GM23338 (cell line): ENCODE measurements at regions not wholly inside any gene's neighbourhood (a gene's known extent, or its start where the extent isn't known, plus 50 kb on each side); places are given as distances from the start of the nearest gene placed in this dataset.

Experiments used
- ATAC-seq: fragments of 200-7000 bp; cut with Tn5 transposase; 3 replicates; pipeline ENCODE4 v1.9.1; 2020
- DNase-seq: peaks from one replicate; pipeline ENCODE4 v3.0.0-alpha.2; 2015; ENCODE audit warnings: low spot score
- H2AFZ ChIP-seq: fragments of 200-600 bp; sonication (generic); 2 replicates; pipeline ENCODE4 v1.8.0; 2016; ENCODE audit warnings: antibody characterized with exemption, mild to moderate bottlenecking, moderate library complexity
- H3F3A ChIP-seq: fragments of 200-600 bp; sonication (generic); replicated peaks from 2 replicates; pipeline ENCODE4 v1.8.0; 2017; ENCODE audit warnings: antibody characterized with exemption, mixed run types, low read depth
- H3K27ac ChIP-seq: fragments of 200-600 bp; sonication (generic); 2 replicates; pipeline ENCODE4 v1.6.1; 2016; ENCODE audit warnings: low read depth
- H3K27me3 ChIP-seq: fragments of 200-600 bp; sonication (generic); 2 replicates; pipeline ENCODE4 v1.8.0; 2016; ENCODE audit warnings: mild to moderate bottlenecking, mixed run types, moderate library complexity; ENCODE audit not compliant: insufficient read depth
- H3K36me3 ChIP-seq: fragments of 200-600 bp; sonication (generic); 2 replicates; pipeline ENCODE4 v1.8.0; 2016; ENCODE audit warnings: mild to moderate bottlenecking; ENCODE audit not compliant: insufficient read depth
- H3K4me1 ChIP-seq: fragments of 200-600 bp; sonication (generic); 2 replicates; pipeline ENCODE4 v1.8.0; 2016; ENCODE audit warnings: mild to moderate bottlenecking, moderate library complexity; ENCODE audit not compliant: insufficient read depth
- H3K4me2 ChIP-seq: fragments of 200-600 bp; sonication (generic); 2 replicates; pipeline ENCODE4 v1.7.1; 2017; ENCODE audit warnings: mixed run types
- H3K4me3 ChIP-seq: fragments of 200-600 bp; sonication (generic); 2 replicates; pipeline ENCODE4 v1.6.1; 2016; ENCODE audit warnings: mixed run types
- H3K79me2 ChIP-seq: fragments of 200-600 bp; sonication (generic); replicated peaks from 2 replicates; pipeline ENCODE4 v1.8.0; 2017; ENCODE audit warnings: mild to moderate bottlenecking; ENCODE audit not compliant: insufficient read depth
- H3K9me2 ChIP-seq: fragments of 200-600 bp; sonication (generic); 2 replicates; pipeline ENCODE4 v1.8.0; 2017; ENCODE audit not compliant: insufficient read depth
- H4K20me1 ChIP-seq: fragments of 200-600 bp; sonication (generic); replicated peaks from 2 replicates; pipeline ENCODE4 v1.8.0; 2017; ENCODE audit warnings: mild to moderate bottlenecking; ENCODE audit not compliant: insufficient read depth
- H3K27ac Mint-ChIP-seq: 2 replicates; pipeline ENCODE4 v1.8.0; 2020; ENCODE audit warnings: inconsistent platforms, mild to moderate bottlenecking, moderate library complexity, mixed read lengths
- H3K27me3 Mint-ChIP-seq: 3 replicates; pipeline ENCODE4 v1.8.0; 2022; ENCODE audit warnings: low read depth, mild to moderate bottlenecking, moderate library complexity, mixed read lengths, inconsistent platforms; ENCODE audit not compliant: insufficient read depth, poor library complexity
- H3K36me3 Mint-ChIP-seq: 3 replicates; pipeline ENCODE4 v1.8.0; 2021; ENCODE audit warnings: low read depth, mild to moderate bottlenecking, inconsistent platforms, moderate library complexity, mixed read lengths
- H3K4me1 Mint-ChIP-seq: 3 replicates; pipeline ENCODE4 v1.8.0; 2020; ENCODE audit warnings: mild to moderate bottlenecking, inconsistent platforms, mixed read lengths
- H3K4me3 Mint-ChIP-seq: 3 replicates; pipeline ENCODE4 v1.8.0; 2021; ENCODE audit warnings: moderate library complexity, mild to moderate bottlenecking, inconsistent platforms, mixed read lengths
- H3K9me3 Mint-ChIP-seq: 3 replicates; pipeline ENCODE4 v1.8.0; 2020; ENCODE audit warnings: moderate library complexity, mild to moderate bottlenecking, inconsistent platforms, mixed read lengths
- CREB1 ChIP-seq: fragments of 250-450 bp; sonication (Bioruptor Pico); IDR thresholded peaks from 2 replicates; pipeline ENCODE4 v1.5.0; 2020; ENCODE audit warnings: low read depth, mild to moderate bottlenecking, moderate library complexity
- EZH2 ChIP-seq: fragments of 200-600 bp; sonication (generic); IDR thresholded peaks from one replicate; pipeline ENCODE4 v1.8.0; 2017; ENCODE audit warnings: antibody characterized with exemption, mild to moderate bottlenecking, low read depth; ENCODE audit not compliant: unreplicated experiment
- POLR2AphosphoS5 ChIP-seq: IDR thresholded peaks from 2 replicates; pipeline ENCODE4 v1.6.1; 2016; ENCODE audit warnings: antibody characterized with exemption, low read depth
- REST ChIP-seq: IDR thresholded peaks from one replicate; pipeline ENCODE4 v1.6.1; 2018; ENCODE audit warnings: antibody characterized with exemption; ENCODE audit not compliant: unreplicated experiment
- STAT1 ChIP-seq: IDR thresholded peaks from one replicate; pipeline ENCODE4 v1.6.1; 2016; ENCODE audit warnings: antibody characterized with exemption; ENCODE audit not compliant: unreplicated experiment
- ZNF114 ChIP-seq: fragments of 250-450 bp; sonication (Bioruptor Pico); IDR thresholded peaks from 2 replicates; pipeline ENCODE4 v1.5.0; 2020; ENCODE audit warnings: mild to moderate bottlenecking, moderate library complexity
- ZNF331 ChIP-seq: fragments of 250-450 bp; sonication (Bioruptor Pico); IDR thresholded peaks from 2 replicates; pipeline ENCODE4 v1.5.0; 2020; ENCODE audit warnings: low read depth, mild to moderate bottlenecking, moderate library complexity
- TF ChIP-seq, protein P1 (sequence below), 2 experiments: fragments of 200-600 bp in 1 of 2; sonication (generic) in 1 of 2; conservative IDR thresholded peaks; 2 replicates each; pipeline versions ENCODE4 v1.5.1 to v1.6.1; 2016 to 2017; ENCODE audit warnings: antibody characterized with exemption in 2 of 2, low read depth in 2 of 2, mild to moderate bottlenecking in 2 of 2, moderate library complexity in 1 of 2

- ATAC-seq (no peak), DNase-seq (no peak)
- H2AFZ ChIP-seq: no peak overlapping the region
- H3K27me3 Mint-ChIP-seq: peaks cover 5% of the 10 kb centered on the region
- no peaks in the 10 kb centered on the region; the same call in 1 of the 2 replicates for H3K4me1 ChIP-seq
- no peaks in the 10 kb centered on the region for H3K27me3 ChIP-seq
- H3K27ac ChIP-seq: no peak overlapping the region
- 0 out of 2 replicates have a peak, but pooled peaks cover 13% of the 10 kb centered on the region for H3K9me2 ChIP-seq
- no peaks in the 10 kb centered on the region for H3F3A ChIP-seq
- no peak for TF ChIP-seq STAT1
- TF ChIP-seq CREB1 (CRISPR knock-in tag): no peak
- TF ChIP-seq EZH2: no peak
- TF ChIP-seq ZNF331 (CRISPR knock-in tag): no peak
- no peak for TF ChIP-seq POLR2AphosphoS5
- no peak for TF ChIP-seq REST
- TF ChIP-seq ZNF114 (CRISPR knock-in tag): no peak
- H4K20me1 ChIP-seq: no peaks in the 10 kb centered on the region
- H3K9me3 Mint-ChIP-seq: peaks cover 3% of the 10 kb centered on the region; the same call in 1 of the 3 replicates
- H3K4me3 Mint-ChIP-seq: no peak overlapping the region
- no peaks in the 10 kb centered on the region for H3K36me3 Mint-ChIP-seq
- peaks cover 13% of the 10 kb centered on the region for H3K4me1 Mint-ChIP-seq
- no peak overlapping the region for H3K27ac Mint-ChIP-seq
- H3K4me3 ChIP-seq: no peak overlapping the region
- H3K79me2 ChIP-seq: no peaks in the 10 kb centered on the region
- no peak overlapping the region for H3K4me2 ChIP-seq
- H3K36me3 ChIP-seq: no peaks in the 10 kb centered on the region
These were observed 153.5 kb upstream of the MTPN start for GRCh38 chr7:136130511-136131303.

DNA sequence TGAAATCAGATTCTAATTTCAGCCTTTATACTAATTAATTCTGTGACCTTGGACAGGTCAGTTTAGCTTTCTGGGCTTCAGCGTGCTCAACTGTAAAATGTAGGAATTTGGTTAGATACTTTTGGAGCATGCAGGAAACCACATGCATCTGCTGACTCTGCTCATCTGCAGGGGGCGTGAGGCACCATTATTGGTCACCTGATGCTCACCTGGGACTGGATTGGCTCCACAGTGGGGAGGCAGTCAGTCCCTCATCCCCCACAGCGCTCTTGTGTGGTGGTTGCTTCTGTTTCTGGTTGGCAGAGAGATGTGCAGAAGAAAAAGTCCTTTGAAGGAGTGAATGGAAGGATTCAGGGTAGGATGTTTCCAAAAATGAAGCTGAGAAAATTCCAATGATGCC is 150.9 kb upstream of the MTPN start:
- Mint-ChIP-seq H3K9me3 (no peaks in the 10 kb centered on the region), H3K27me3 (peaks cover 1% of the 10 kb centered on the region), H3K36me3 (no peaks in the 10 kb centered on the region), H3K4me1 (0 out of 3 replicates have a peak, but pooled peaks cover 3% of the 10 kb centered on the region), H3K4me3 (no peak overlapping the region), H3K27ac (no peak overlapping the region)
- no peaks in the 10 kb centered on the region for H3K36me3 ChIP-seq
- DNase-seq (no peak), ATAC-seq (no peak)
- H3K27me3 ChIP-seq: no peaks in the 10 kb centered on the region
- no peaks in the 10 kb centered on the region for H3K79me2 ChIP-seq
- 0 out of 2 replicates have a peak overlapping the region, but pooled peaks have one; percentile 38 for H2AFZ ChIP-seq
- no peak overlapping the region for H3K4me3 ChIP-seq
- H3K4me2 ChIP-seq: no peak overlapping the region
- no peaks in the 10 kb centered on the region; the same call in 1 of the 2 replicates for H3K4me1 ChIP-seq
- no peak overlapping the region for H3K27ac ChIP-seq
- no peaks in the 10 kb centered on the region for H3F3A ChIP-seq
- peaks cover 20% of the 10 kb centered on the region for H3K9me2 ChIP-seq
- no peaks in the 10 kb centered on the region for H4K20me1 ChIP-seq
- TF ChIP-seq, protein P1, sequence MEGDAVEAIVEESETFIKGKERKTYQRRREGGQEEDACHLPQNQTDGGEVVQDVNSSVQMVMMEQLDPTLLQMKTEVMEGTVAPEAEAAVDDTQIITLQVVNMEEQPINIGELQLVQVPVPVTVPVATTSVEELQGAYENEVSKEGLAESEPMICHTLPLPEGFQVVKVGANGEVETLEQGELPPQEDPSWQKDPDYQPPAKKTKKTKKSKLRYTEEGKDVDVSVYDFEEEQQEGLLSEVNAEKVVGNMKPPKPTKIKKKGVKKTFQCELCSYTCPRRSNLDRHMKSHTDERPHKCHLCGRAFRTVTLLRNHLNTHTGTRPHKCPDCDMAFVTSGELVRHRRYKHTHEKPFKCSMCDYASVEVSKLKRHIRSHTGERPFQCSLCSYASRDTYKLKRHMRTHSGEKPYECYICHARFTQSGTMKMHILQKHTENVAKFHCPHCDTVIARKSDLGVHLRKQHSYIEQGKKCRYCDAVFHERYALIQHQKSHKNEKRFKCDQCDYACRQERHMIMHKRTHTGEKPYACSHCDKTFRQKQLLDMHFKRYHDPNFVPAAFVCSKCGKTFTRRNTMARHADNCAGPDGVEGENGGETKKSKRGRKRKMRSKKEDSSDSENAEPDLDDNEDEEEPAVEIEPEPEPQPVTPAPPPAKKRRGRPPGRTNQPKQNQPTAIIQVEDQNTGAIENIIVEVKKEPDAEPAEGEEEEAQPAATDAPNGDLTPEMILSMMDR (conservative IDR thresholded peaks at IDR 0.05; ENCODE audit: low read depth in 2 of 2): no peak
- no peak for TF ChIP-seq STAT1
- no peak for TF ChIP-seq ZNF331 (CRISPR knock-in tag)
- no peak for TF ChIP-seq REST
- no peak for TF ChIP-seq CREB1 (CRISPR knock-in tag)
